ENCODE measurements at regions not wholly inside any gene's neighbourhood (a gene's known extent, or its start where the extent isn't known, plus 50 kb on each side); places are given as distances from the start of the nearest gene placed in this dataset.

- H3K27ac ChIP-seq, result no peak overlapping the region
- H3K36me3 ChIP-seq, result no peaks in the 10 kb centered on the region
- DNase-seq, result no peak
- H3K27me3 ChIP-seq, result no peaks in the 10 kb centered on the region
- H3K4me3 ChIP-seq, result no peak overlapping the region
- no peaks in the 10 kb centered on the region for H3K4me1 ChIP-seq
- intact Hi-C loops (cut with DNase I; ENCODE audit: low total_unique reads), result no loop called here
- H3K9me3 ChIP-seq, result peaks cover 0 to 11% (median 0%) of the 10 kb centered on the region in 3 donors
- no peak for TF ChIP-seq CTCF (IDR thresholded peaks at IDR 0.05)
These were observed 359.4 kb downstream of the HINT1 start for GRCh38 chr5:130805648-130806047.

GRCh38 chr5:130805036-130805435 is 360.0 kb downstream of the HINT1 start:
- H3K4me1 ChIP-seq, result no peaks in the 10 kb centered on the region
- intact Hi-C loops (cut with DNase I; ENCODE audit: low total_unique reads), result no loop called here
- no peak overlapping the region for H3K27ac ChIP-seq
- DNase-seq, result no peak
- H3K9me3 ChIP-seq, result peaks cover 0 to 11% (median 0%) of the 10 kb centered on the region in 3 donors
- H3K27me3 ChIP-seq, result no peaks in the 10 kb centered on the region
- no peak for TF ChIP-seq CTCF (IDR thresholded peaks at IDR 0.05)
- H3K4me3 ChIP-seq, result no peak overlapping the region
- H3K36me3 ChIP-seq, result no peaks in the 10 kb centered on the region

GRCh38 chr5:130801963-130802362 is 363.1 kb downstream of the HINT1 start:
- H3K27ac ChIP-seq, result no peak overlapping the region
- no peaks in the 10 kb centered on the region for H3K36me3 ChIP-seq
- no peaks in the 10 kb centered on the region for H3K4me1 ChIP-seq
- no peaks in the 10 kb centered on the region for H3K27me3 ChIP-seq
- peaks cover 0 to 11% (median 0%) of the 10 kb centered on the region in 3 donors for H3K9me3 ChIP-seq
- intact Hi-C loops (cut with DNase I; ENCODE audit: low total_unique reads), result no loop called here
- H3K4me3 ChIP-seq, result no peak overlapping the region
- no peak for TF ChIP-seq CTCF (IDR thresholded peaks at IDR 0.05)
- no peak for DNase-seq

GRCh38 chr5:130799015-130799414 is 366.0 kb downstream of the HINT1 start:
- no peaks in the 10 kb centered on the region for H3K4me1 ChIP-seq
- no peaks in the 10 kb centered on the region for H3K27me3 ChIP-seq
- H3K4me3 ChIP-seq, result no peak overlapping the region
- H3K36me3 ChIP-seq, result no peaks in the 10 kb centered on the region
- H3K27ac ChIP-seq, result no peak overlapping the region
- intact Hi-C loops (cut with DNase I; ENCODE audit: low total_unique reads), result no loop called here
- no peak for TF ChIP-seq CTCF (IDR thresholded peaks at IDR 0.05)
- H3K9me3 ChIP-seq, result peaks cover 0 to 11% (median 0%) of the 10 kb centered on the region in 3 donors
- no peak for DNase-seq

GRCh38 chr5:130797303-130797702 is 367.8 kb downstream of the HINT1 start:
- Histone ChIP-seq H3K4me1 (no peaks in the 10 kb centered on the region), H3K4me3 (no peak overlapping the region), H3K27me3 (no peaks in the 10 kb centered on the region), H3K9me3 (peaks cover 0 to 11% (median 0%) of the 10 kb centered on the region in 3 donors), H3K27ac (no peak overlapping the region), H3K36me3 (no peaks in the 10 kb centered on the region)
- intact Hi-C loops (cut with DNase I; ENCODE audit: low total_unique reads), result no loop called here
- no peak for DNase-seq
- TF ChIP-seq CTCF (IDR thresholded peaks at IDR 0.05), result no peak

- Histone ChIP-seq H3K27ac (no peak overlapping the region), H3K4me3 (no peak overlapping the region), H3K27me3 (no peaks in the 10 kb centered on the region), H3K36me3 (no peaks in the 10 kb centered on the region), H3K9me3 (peaks cover 0 to 10% (median 0%) of the 10 kb centered on the region in 3 donors), H3K4me1 (no peaks in the 10 kb centered on the region)
- no peak for TF ChIP-seq CTCF (IDR thresholded peaks at IDR 0.05)
- intact Hi-C loops (cut with DNase I; ENCODE audit: low total_unique reads), result no loop called here
- no peak for DNase-seq
These were observed 368.2 kb downstream of the HINT1 start for GRCh38 chr5:130796902-130797301.

Measured in tibial artery (tissue), 4 donors.